ENCODE measurements at regions not wholly inside any gene's neighbourhood (a gene's known extent, or its start where the extent isn't known, plus 50 kb on each side); places are given as distances from the start of the nearest gene placed in this dataset.
A peak's percentile ranks its signal among the peaks of the same experiment; 100 is the strongest.
"Not testable (repeated sequence)": the region's sequence is repeated elsewhere in the genome, so short reads cannot be mapped to it uniquely, and the experiment has no call there.

DNA sequence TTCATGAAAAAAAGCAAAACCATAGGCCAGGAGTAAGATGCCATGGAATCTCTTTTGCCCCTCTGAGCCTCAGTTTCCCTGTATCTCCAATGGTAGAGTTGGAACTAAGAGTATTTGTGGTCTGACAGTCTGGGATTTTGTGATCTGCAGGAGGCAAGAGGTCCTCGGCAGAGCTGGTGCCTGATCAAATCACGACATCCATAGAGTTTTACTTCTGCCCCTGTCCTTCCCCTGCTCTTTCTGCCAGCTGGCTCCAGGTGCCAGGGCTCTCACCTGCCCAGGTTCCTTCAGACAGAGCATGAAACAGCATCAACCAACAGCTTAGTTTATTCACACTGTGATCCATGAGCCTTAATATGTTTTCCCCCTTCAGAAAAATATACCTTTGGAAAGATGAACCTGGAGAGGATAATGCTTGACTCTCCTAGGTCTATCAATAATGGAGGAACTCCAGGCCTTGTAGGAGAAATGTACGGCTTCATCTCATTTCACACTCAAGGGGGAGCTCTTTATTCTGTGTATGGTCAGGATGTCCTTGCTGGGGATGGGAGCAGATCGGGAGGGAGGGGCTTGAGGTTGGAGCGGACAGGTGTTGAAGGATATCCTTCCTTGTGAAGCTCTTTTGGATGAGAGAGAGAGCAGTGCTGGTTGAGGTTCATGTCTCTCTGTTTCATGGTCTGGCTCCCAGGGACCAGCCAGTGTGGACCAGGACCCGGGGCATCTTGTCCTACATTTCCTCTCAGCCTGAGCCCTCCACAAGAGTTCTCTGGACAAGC, 309.9 kb downstream of the RPLP1 start:
- DNase-seq (ENCODE audit: low read depth), result no peak

DNA sequence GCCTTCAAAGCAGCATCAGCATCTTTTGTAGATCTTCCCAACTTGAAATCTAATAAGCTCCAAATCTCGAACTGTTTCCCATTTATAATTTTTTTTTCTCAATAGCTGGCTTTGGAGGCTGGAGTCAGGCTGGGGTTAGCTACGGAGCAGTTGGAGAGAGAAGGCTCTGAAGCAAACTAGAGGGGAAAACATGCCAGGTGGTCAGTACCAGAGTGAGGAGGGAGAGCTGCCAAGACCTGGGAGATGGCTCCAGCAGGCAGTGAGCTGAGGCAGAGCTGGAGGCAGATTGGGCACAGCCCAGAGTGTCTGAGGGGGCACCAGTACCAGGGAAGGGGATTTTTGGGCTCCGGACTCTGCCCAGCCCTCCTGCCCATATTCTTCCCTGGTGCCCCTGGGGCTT, 311.2 kb downstream of the RPLP1 start:
- no peak for DNase-seq (ENCODE audit: low read depth)

DNA sequence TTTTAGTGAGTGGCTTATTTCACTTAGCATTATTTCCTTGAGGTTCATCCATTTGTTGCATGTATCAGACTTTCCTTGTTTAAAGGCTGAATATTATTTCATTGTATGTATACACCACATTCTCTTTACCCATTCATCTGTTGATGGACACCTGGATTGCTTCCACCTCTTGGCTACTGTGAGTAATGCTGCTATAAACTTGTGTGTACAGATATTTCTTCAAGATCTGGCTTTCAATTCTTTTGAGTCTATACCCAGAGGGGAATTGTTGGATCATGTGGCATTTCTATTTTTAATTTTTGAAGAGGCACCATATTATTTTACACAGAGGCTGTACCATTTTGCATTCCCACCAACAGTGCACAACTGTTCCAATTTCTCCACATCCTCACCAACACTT, 313.5 kb downstream of the RPLP1 start:
- DNase-seq (ENCODE audit: low read depth), result no peak

- no peak for DNase-seq (ENCODE audit: low read depth)
Observed at GRCh38 chr15:69767191-69767590, 314.6 kb downstream of the RPLP1 start.

DNA sequence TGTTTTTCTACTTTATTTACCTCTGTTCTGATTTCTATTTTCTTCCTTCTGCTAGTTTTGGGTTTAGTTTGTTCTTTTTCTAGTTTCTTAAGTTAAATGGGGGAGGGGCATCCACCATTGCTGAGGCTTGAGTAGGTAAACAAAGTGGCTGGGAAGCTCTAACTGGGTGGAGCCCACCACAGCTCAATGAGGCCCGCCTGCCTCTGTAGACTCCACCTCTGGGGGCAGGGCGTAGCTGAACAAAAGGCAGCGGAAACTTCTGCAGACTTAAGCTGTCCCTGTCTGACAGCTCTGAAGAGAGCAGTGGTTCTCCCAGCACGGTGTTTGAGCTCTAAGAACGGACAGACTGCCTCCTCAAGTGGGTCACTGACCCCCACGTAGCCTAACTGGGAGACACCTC, 316.7 kb downstream of the RPLP1 start:
- DNase-seq (ENCODE audit: low read depth), result not testable (repeated sequence)

GRCh38 chr15:69774258-69774657, 321.6 kb downstream of the RPLP1 start:
- not testable (repeated sequence) for DNase-seq (ENCODE audit: low read depth)

- DNase-seq (ENCODE audit: low read depth), result not testable (repeated sequence)
Observed at GRCh38 chr15:69774711-69775110, 322.1 kb downstream of the RPLP1 start.

- DNase-seq (ENCODE audit: low read depth), result no peak
Observed at GRCh38 chr15:69777356-69777755, 320.4 kb downstream of the TLE3 start.

- DNase-seq (ENCODE audit: low read depth), result no peak
Observed at GRCh38 chr15:69780374-69780773, 317.3 kb downstream of the TLE3 start.

- no peak for DNase-seq (ENCODE audit: low read depth)
Observed at GRCh38 chr15:69780981-69781380, 316.7 kb downstream of the TLE3 start.

DNA sequence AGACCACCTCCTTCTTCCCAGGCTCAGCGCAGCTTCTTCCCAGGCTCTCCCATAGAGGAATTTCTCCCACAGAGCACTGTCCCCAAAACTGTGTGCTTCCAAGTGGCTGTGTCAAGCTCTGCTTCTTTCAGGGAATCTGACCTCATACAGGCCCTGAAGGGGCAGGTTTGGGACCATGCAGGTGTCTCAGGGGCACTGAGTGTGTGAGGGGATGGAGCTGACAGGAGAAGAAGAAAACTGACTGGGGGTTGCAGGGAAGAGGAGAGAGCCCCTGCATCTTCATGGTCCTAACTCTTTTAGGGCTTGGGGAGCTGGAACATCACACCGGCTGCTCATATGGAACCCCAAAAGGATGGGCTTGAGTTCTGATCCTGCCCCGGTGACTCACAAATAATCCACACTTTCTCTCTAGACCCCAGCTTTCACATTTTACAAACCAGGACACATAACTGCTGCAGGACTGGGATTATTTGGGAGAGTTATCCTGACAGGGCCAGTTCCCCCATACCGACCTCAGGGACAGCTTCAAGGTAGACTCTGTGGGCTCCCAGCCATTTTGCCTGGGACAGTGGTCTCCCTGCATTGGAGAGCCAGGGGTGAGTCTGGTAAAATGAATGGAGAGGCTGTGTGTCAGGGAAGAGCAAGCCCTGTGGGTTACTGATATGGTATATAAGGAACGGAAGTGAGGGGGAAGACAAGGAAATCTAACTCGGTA, 316.1 kb downstream of the TLE3 start:
- DNase-seq (ENCODE audit: low read depth), result no peak

- DNase-seq (ENCODE audit: low read depth), result no peak
Observed at GRCh38 chr15:69782139-69782658, 315.5 kb downstream of the TLE3 start.

- no peak for DNase-seq (ENCODE audit: low read depth)
Observed at GRCh38 chr15:69782809-69783208, 314.9 kb downstream of the TLE3 start.

DNA sequence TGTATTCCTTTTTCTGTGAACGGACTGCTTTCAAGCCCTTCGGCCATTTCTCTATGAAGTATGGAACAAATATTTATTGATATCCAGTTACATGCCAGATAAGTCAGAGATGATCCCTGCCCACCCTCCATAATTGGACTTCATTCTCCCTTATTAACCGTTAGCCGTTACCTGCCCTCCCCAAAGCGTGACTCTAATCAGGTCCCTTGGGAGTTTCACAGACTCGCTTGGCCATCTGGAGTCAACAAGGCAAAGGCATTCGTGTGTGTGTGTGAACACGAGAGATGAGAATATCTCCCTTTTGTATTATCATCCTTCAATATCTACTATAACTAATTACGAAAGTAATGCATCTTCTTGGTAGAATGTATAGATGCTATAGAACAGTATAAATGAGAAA, 314.5 kb downstream of the TLE3 start:
- no peak for DNase-seq (ENCODE audit: low read depth)

GRCh38 chr15:69784798-69785566, 312.7 kb downstream of the TLE3 start:
- DNase-seq (ENCODE audit: low read depth), result peak; percentile 21

DNA sequence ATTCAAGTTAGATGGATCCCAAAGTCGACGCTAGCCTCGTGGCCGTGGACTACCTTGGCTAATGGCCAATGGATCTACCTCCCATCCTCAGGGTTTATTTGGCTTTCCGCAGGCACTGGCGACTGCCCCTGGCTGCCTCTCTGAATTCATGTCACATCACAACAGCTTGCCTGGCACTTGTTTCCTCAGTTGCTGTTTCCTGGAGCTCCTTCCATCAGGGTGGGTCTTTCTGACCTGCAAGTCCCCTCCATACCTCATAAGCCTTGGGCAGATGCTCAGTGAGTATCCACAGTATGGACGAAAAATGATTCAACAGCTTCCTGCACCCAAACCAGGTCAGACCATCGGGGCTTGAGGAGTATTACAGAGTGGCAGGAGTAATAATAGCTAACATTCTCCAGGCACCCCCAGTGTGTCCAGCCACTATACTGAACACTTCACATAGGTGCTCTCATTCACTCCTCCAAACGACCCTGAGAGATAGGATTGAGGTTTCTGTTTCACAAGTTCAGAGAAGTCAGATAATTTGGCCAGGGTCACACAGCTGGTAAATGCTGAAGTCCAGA, 311.5 kb downstream of the TLE3 start:
- no peak for DNase-seq (ENCODE audit: low read depth)

DNA sequence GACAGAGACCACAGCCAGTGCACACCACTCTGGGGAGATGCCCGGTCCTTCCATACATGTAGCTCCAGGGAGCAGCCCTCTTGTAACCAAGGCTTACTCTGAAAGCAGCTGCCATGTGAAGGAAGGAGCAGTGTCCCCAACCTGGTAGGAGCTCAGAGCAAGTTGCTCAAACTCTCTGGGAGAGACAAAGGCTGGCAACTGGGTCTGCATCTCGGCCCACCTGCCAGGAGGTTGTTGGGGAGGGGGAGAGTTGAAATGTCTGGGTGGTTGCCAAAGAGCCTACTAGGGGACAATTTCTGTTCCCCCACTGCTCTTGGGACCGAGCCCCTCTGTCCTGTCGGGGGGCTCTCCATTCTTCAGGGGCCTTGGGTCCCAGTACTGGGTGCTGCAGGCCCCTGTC, 309.9 kb downstream of the TLE3 start:
- no peak for DNase-seq (ENCODE audit: low read depth)

DNA sequence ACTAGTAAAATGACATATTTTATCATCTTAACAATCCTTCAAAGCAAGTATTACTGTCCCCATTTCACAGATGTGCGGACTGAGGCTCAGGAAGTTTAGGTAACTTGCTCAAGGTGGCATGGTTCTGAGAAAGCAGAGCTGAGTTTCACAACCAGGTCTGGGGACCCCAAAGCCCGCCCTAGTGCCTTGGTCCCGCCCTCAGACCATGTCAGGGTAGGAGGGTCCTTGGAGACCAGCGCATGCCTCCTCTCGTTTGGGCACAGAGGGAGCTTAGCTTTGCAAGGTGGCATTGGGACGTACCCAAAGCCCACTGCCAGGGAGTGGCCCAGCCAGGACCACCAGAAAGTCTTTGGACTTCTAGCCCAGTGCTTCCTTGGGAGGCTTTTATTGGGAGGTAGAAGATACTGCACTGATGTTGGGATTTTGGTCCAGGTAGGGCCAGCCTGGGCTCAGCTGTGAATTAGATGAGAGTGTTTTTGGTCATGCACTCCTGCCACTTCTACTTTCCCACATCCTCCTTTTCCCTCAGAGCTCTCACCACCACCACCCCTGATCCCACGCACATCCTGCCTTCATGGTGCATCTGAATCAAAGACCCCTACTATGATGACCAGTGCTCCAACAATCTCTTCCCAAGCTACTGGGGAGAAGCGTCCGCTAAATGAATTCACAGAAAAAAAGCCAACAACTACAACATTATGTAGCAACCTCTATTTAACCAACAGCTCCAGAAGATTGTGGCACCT, 307.9 kb downstream of the TLE3 start:
- DNase-seq (ENCODE audit: low read depth), result no peak

- DNase-seq (ENCODE audit: low read depth), result no peak
Observed at GRCh38 chr15:69790632-69791031, 307.1 kb downstream of the TLE3 start.

GRCh38 chr15:69792823-69793222, 304.9 kb downstream of the TLE3 start:
- DNase-seq (ENCODE audit: low read depth), result no peak

GRCh38 chr15:69793431-69793780, 304.3 kb downstream of the TLE3 start:
- DNase-seq (ENCODE audit: low read depth), result no peak
